Renal cortex interstitium (tissue), 11 donors: ENCODE measurements at regions not wholly inside any gene's neighbourhood (a gene's known extent, or its start where the extent isn't known, plus 50 kb on each side); places are given as distances from the start of the nearest gene placed in this dataset.
A peak's percentile ranks its signal among the peaks of the same experiment; 100 is the strongest.
"Not testable (repeated sequence)": the region's sequence is repeated elsewhere in the genome, so short reads cannot be mapped to it uniquely, and the experiment has no call there.

Experiments
- DNase-seq, 11 donors: peaks; one replicate each; pipeline ENCODE4 v3.0.0-alpha.2; 2013; ENCODE audit warnings: low read depth in 9 of 11, low spot score in 4 of 11; ENCODE audit errors: extremely low read depth in 1 of 11

DNA sequence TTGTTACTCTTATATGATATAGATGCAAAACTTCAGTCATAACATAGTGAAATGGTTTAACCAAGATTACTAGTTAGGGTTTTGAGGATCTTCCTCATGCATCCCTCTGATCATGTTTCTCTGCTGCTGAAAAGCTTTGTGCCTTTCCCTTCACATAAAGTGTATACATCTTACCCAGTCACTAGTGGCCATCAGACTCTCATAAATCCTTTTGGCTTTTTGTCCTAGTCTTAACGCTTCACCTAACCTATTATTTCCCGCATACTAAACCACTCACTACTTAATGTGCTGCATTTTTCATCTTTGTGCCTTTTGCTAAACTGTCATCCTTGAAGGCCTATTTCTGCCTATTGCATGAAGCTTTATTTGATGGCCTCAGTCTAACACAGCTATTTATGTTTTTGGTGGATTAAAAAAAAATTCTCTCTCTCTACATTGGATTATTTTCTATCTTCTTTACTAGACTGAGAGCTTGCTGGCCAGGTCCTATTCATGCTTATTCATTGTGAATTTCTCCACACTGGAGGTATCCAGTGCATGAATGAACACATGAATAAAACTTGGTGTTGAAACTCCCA is 717.6 kb upstream of the GOLIM4 start:
- no peak for DNase-seq

DNA sequence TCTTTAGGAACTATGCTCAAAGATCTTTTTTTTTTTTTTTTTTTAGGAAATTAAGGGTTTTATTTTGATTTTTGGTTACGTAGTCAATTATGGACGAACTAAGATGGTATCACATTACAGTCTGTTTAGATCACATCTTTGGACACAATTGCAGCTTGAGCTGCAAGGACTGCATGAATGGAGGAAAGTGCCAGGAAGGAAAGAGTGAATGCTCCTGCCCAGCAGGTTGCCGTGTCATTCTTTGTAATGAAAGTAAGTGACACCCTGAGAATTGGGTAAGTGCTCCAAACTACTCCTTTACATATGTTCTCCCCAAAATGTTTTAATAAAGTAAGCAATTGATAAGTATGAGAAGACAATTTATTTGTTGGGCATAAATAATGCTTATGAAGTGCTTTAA is 716.5 kb upstream of the GOLIM4 start:
- no peak for DNase-seq

DNA sequence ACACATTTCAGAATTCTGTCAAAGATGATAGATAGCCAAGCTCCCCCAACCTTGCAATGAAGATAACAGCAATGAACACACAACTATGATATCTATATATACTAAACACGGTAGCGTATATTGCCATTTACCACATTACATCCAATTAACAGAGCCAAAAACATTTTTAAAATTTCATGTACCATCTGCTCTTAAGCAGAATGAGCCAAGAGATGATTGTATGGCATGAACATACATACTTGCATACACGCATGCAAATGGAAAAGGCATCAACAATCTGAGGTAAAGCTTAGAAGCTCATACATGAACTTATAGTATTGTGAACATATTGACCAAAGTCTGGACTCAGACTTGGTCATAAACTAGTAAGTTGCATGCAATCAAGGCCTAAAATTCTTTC is 712.9 kb upstream of the GOLIM4 start:
- no peak for DNase-seq

DNA sequence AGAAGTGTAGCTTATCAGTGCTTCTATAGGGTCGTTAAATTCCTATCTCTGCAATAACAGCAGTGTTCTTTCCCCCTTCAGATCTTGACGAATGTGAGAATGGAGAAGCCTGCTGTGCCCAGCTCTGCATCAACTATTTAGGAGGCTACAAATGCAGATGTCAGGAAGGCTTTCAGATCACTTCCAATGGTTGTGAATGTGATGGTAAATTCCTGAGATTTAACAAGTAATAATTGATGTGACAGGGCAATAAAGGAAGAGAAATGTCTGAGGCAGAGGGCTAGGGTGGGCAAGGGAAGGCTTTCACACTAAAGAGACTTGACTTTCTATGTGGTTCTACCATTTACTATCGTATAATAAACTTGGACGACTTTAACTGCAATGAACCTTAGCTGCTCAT is 711.7 kb upstream of the GOLIM4 start:
- no peak for DNase-seq

DNA sequence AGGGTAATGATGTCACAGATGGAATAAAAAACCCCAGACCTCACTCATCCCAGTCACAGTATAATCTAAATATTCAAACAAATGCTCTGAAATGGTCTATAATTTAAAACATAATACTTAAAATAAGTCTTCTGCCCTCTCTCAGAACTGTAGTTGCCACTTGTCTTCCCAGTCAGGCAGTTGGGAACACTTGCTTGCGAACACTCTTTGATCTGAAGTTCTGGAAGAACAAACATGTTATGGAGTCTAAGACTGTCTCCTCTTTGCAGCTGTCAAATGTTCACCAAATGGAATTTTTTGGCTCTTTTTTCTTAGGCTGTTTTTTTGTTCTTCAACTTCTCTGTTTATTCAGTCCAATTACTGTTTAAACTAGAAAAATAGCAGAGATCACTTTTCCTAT is 711.1 kb upstream of the GOLIM4 start:
- no peak for DNase-seq

DNA sequence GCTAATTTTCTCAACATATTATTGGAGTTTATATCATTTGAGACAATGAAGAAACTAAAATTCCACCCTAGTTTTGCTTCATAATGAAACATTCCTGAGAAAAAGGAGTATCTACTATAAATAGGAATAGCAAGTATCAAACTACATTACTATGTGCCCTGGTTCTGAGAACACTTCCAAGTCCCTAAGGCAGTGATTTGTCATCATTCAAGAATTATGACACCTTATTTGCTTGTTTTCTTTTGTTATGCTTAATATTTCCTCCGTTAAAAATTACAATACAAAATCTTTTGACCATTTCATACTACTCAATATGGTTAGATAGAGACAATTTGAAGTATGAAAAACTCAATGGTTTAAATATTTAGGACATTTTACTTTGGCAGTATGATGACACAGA is 707.8 kb upstream of the GOLIM4 start:
- no peak for DNase-seq

DNA sequence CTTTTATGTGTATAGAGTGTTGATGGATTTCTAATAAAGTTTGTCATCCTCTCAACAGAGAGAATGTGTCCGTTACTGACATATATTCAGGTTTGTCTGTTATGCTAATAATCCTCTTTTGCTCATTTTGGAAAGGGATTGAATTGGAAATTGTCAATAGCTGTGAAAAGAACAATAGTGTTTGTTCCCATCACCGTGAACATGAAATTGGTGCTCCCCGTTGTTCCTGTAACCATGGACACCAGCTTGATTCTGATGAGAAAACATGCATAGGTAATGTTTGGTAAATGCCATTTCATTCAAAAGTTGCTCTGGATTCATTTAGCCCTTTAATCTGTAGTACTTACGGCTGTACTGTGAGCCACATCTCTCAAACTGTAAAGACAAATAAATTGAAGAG is 707.0 kb upstream of the GOLIM4 start:
- no peak for DNase-seq

DNA sequence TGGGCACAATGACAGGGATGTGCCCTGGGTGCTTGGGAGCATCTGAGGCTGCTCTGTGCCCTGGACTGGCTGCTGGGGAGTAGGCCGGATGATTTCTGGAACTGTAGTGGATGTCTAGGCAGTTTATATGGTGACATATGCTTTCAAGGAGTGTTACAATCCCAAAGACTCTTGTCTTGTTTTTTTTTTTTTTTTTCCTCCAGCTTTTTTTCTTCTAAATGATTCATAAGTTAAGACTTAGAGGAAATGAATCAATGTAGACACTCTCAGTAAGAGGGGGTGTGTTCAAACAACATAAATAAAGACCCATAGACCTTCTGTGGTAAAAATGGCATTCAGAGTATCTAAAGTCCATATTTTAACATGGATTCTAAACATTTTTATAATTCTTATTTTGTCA is 706.1 kb upstream of the GOLIM4 start:
- DNase-seq = no peak

DNA sequence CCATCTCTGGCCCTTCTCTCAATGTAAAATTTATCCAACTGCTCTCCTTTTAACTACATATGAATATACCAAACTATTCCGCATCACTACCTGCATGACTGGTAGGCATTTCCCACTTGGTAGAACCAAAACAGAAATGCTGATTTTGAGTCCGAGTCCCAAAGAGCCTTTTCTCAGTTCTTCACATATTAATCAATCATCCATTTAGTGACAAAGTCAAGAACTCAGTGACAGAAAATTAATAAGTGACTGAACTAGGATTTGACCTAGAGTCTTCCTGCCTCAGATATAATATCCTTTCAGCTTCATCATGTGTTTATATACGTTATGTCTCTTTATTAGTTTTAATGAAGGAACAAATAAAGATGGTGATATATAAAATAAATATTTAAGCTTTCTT is 700.6 kb upstream of the GOLIM4 start:
- DNase-seq = no peak

DNA sequence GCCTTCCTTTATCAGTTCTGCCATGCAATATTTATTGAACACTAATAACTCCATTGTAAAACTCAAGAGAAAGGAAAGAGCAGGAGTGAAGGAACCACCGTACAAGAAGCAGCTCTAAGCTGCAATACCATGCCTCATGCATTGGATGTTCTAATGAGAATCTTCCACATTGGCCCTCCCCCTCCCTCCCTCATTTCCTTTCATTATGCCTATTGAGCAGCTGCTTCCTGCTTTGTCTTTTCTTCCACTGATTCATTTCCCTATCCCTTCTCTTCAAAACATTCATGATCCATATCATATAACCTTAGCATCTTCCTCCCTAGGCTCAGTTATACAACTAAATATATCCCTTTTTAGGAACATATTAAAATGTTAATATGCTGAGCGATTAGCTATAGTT is 698.7 kb upstream of the GOLIM4 start:
- no peak for DNase-seq

DNA sequence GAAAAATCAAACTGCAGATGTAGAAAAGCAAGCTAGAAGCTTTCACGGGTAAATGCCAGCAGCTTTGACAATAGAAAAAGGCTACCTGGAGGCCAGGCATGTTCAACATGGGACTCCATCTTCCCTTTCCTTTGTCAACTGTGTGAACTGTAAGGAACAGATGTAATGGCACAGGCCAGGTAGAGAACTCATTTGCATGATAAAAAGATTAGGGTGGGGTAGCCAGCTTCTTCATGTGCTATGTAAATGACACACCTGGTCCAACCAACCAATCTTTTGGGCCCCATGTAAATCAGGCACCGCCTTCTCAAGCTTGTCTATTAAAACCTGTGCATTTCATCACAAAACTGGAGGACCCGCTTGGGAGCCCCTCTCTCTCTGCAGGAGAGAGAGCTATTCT is 686.5 kb upstream of the GOLIM4 start:
- no peak for DNase-seq

DNA sequence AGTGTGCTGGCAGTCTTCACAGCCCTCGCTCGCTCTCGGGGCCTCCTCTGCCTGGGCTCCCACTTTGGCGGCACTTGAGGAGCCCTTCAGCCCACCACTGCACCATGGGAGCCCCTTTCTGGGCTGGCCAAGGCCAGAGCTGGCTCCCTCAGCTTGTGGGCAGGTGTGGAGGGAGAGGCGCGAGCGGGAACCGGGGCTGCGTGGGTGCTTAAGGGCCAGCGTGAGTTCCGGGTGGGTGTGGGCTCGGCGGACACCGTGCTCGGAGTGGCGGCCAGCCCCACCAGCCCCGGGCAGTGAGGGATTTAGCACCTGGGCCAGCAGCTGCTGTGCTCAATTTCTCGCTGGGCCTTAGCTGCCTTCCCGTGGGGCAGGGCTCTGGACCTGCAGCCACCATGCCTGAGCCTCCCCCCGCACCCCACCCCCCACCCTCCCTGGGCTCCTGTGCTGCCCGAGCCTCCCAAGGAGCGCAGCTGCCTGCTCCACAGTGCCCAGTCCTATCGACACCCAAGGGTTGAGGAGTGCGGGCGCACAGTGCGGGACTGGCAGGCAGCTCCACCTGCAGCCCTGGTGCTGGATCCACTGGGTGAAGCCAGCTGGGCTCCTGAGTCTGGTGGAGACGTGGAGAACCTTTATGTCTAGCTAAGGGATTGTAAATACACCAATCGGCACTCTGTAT is 684.4 kb upstream of the GOLIM4 start:
- not testable (repeated sequence) for DNase-seq

DNA sequence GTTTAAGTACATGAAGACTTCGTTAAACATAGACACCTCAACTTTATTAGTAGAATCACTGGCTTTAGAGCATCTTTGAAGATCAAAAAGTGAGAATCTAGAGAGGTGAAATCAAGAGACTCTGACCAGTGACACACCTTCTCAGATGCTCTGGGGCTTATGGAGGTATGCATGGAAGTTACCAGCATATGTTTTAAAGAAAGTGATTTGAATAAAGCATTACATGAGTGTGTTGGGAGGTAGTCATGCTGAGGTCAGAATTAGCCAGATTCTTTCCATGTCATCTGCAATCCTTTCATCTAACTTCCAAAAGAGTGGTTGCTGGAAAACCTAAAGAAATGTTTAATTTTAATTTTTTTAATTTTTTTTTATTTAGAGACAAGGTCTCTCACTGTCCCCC is 658.0 kb upstream of the GOLIM4 start:
- no peak for DNase-seq

DNA sequence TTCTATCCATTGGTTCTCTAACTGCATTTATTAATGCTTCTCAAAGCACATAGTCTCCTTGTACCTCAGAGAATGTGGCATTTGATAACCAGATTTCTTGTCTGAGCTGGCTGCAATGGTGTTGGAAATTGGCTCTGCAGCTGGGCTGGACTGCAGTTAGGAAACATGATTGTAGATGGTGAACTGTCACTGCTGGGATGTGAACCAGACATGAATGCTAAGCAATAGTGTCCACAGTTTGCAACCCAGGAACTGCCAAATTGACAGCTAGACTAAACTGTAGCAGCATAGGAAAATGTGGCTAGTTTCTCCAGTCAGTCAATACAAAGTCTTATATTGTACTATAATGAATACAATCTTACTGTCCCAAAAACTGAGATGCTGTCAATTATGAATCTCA is 656.6 kb upstream of the GOLIM4 start:
- DNase-seq = no peak

DNA sequence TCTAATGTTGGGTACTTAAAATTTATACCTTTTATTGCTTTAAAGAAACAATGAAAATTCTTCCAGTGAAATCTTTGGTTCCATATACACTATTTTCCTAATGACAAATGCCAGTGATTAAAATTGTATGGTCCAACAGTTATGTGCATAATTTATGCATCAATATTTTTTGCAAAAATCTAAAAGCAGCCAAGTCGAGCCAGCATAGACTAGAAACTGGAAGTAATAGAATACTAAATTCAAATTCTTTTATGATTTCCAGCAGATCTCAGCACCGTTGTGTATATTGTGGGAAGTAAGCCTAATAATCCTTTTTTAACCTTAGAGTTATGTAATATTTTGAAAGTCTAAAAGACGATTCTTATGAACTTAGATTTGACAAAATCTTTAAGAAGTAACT is 652.0 kb upstream of the GOLIM4 start:
- DNase-seq = no peak

DNA sequence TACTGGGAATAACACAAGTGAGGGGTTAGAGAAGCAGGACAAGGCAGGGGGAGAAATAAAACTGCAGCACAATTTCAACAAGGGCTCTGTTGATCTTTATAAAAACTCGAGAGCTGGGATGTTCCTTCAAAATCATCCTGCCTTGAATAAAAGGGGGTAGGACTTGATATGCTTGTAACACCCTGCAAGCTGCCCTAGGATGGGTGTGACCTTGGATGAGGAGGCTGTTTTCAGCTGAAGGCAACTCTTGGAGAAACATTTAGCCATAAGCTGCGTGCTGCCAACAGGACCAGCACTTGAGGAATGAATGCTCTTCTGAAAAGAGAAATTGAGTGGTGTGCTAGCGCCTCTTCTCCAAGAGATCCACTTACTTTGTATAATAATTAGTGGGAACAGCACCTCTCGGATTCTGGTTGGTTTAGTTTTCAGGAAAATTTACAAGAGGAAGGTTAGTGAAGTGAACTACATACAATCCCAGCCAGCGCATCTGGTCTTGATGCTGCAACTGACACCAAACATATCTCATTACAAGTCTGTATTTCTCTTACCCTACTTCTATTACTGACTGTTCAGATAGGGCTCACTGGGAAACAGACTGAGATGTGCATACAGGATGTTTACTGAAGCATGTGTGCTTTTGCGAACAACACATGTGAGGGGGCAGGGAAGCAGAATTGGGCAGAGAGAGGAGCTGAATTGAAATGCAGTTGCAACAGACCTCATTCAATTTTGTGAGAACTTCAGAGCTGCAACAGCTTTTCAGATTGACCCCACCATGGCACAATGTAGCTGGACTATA is 643.0 kb upstream of the GOLIM4 start:
- DNase-seq = peak in 5 of 11 donors; percentile 1 to 9 (median 7)

DNA sequence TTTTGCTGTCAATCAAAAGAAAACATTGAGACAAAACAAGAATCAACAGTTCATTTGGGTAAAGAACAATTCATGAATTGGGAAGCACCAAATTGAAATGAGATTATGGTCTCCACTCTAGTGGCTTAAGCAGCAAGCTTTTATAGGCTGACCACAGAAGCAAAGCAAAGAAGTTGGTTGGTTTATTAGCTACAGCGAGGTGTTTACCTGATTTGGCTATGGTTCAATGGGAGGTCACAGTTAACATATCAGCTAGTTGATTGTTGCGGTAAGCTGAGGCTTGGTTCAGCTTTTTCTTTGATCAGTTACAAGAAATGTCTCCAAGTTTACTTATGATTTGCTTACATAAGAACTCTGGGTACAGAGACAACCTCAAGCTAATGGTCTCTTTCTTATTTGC is 640.5 kb upstream of the GOLIM4 start:
- DNase-seq = no peak

DNA sequence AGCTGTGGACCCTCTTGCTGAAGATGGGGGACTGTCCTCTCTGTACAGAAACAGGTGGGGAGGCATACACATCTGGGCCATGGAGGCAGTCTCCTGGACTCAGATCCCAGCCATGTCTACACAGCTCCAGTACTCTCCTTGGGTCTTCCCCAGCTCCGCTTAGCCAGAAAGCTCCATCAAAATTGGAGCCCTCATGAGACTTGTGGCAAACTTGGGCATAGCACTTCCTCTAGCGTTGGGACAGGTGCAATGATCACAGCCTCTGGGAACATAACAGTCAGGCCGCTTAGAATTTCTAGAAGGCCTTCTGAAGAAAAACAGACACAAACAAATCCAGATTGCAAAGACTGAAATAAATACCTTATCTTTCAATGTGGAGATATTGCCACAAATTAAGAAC is 634.3 kb upstream of the GOLIM4 start:
- DNase-seq = no peak

DNA sequence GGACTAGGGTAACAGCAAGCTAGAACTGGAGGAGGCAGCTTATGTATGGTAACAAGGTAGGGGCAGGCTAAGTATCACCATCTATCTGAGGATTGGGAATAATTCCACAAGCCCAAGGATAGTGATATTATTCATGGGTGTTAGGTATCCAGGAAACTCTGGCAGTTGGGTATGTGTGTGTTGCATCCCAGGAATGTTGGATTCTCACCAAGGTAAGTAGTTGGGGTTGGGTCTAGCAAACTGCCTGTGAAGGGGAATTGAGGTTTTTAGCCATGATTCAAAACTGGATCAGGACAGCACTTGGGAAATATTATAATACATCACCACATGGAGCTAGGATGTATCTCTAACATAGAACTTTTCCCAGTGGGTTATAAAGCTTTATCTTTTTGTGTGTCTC is 626.4 kb upstream of the GOLIM4 start:
- DNase-seq = no peak

DNA sequence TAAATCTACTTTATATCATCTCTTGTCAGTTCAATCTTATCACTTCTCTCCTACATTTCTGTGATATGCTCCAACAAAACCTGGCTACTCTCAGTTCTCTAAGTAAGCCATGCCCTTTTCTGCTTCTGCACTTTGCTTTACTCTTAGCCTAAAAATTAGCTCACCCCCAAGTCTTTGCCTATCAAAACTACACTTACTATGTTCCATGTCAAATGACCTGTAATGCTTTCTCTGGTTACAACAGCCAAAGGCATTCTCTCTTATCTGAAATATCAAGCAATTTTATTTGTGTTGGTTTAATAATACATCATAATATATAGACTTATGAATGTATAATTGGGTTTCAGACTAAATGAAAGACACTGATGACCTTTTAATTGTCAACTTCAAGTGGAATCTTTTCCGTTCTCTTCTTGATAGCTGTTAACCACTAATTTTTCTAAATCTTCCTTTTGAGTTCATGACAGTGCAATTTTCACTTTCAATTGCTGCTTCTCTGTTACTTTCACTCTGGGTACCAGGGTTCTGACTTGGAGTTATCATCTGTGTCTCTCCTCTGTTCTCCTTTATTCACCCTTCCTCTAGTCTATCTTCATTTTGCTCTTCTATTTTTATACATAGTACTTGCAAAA is 619.0 kb upstream of the GOLIM4 start:
- no peak for DNase-seq
